Left lung (tissue), 4 donors: ENCODE measurements at regions not wholly inside any gene's neighbourhood (a gene's known extent, or its start where the extent isn't known, plus 50 kb on each side); places are given as distances from the start of the nearest gene placed in this dataset.

ENCODE experiments used
- ATAC-seq: fragments of 200-7000 bp; cut with Tn5 transposase; one replicate; pipeline ENCODE4 v1.9.1; 2020; ENCODE audit warnings: moderate library complexity
- DNase-seq, 4 donors: peaks; one replicate each; pipeline ENCODE4 v3.0.0-alpha.2; 2013 to 2020
- H3K27ac ChIP-seq, 2 donors: fragments of 200-600 bp; sonication (generic) in 1 of 2; one replicate each; pipeline versions ENCODE4 v1.5.0 to v1.8.0; 2020 to 2021
- H3K27me3 ChIP-seq, 2 donors: fragments of 200-600 bp; sonication (generic) in 1 of 2; one replicate each; pipeline versions ENCODE4 v1.5.0 to v1.8.0; 2020 to 2021
- H3K36me3 ChIP-seq, 2 donors: fragments of 200-600 bp; sonication (generic) in 1 of 2; one replicate each; pipeline versions ENCODE4 v1.5.0 to v1.8.0; 2020 to 2021
- H3K4me1 ChIP-seq, 2 donors: fragments of 200-600 bp; one replicate each; pipeline ENCODE4 v1.8.0; 2021
- H3K4me3 ChIP-seq, 2 donors: fragments of 200-600 bp; sonication (generic) in 1 of 2; one replicate each; pipeline versions ENCODE4 v1.5.0 to v1.8.0; 2020 to 2021; ENCODE audit warnings: mild to moderate bottlenecking in 1 of 2
- H3K9me3 ChIP-seq, 2 donors: fragments of 200-600 bp; sonication (generic) in 1 of 2; one replicate each; pipeline versions ENCODE4 v1.5.0 to v1.8.0; 2020 to 2021
- intact Hi-C, 2 donors: fragments of 100-400 bp; cut with DNase I; formaldehyde crosslinking; loops; one replicate each; pipeline versions ENCODE4 v1.11.2 to v1.14.2; 2022
- TF ChIP-seq, protein P1 (sequence below), 2 donors: fragments of 200-600 bp; sonication (generic) in 1 of 2; IDR thresholded peaks; one replicate each; pipeline versions ENCODE4 v1.5.0 to v1.8.0; 2021; ENCODE audit warnings: antibody characterized with exemption in 2 of 2
- donor health status: DM: no; HTN: yes; CAD: no.
- donor health status: DM: no; HTN: no; CAD: no.

- TF ChIP-seq, protein P1, sequence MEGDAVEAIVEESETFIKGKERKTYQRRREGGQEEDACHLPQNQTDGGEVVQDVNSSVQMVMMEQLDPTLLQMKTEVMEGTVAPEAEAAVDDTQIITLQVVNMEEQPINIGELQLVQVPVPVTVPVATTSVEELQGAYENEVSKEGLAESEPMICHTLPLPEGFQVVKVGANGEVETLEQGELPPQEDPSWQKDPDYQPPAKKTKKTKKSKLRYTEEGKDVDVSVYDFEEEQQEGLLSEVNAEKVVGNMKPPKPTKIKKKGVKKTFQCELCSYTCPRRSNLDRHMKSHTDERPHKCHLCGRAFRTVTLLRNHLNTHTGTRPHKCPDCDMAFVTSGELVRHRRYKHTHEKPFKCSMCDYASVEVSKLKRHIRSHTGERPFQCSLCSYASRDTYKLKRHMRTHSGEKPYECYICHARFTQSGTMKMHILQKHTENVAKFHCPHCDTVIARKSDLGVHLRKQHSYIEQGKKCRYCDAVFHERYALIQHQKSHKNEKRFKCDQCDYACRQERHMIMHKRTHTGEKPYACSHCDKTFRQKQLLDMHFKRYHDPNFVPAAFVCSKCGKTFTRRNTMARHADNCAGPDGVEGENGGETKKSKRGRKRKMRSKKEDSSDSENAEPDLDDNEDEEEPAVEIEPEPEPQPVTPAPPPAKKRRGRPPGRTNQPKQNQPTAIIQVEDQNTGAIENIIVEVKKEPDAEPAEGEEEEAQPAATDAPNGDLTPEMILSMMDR (IDR thresholded peaks at IDR 0.05) = no peak
- intact Hi-C loops = no loop called here
- no peaks in the 10 kb centered on the region for H3K36me3 ChIP-seq
- peaks cover 0 to 17% of the 10 kb centered on the region in 2 donors for H3K4me1 ChIP-seq
- peak; percentile 86 for ATAC-seq
- peak in 2 of 4 donors; percentile 57 for DNase-seq
- H3K9me3 ChIP-seq = no peaks in the 10 kb centered on the region
- peak overlapping the region; percentile 11 to 33 for H3K27ac ChIP-seq
- peaks cover 0 to 6% of the 10 kb centered on the region in 2 donors for H3K27me3 ChIP-seq
- no peak overlapping the region for H3K4me3 ChIP-seq
Observed at GRCh38 chr3:193997228-193998122, 138.5 kb upstream of the HES1 start.

GRCh38 chr3:193998123-193998448 is 137.9 kb upstream of the HES1 start:
- Histone ChIP-seq H3K9me3 (no peaks in the 10 kb centered on the region), H3K27me3 (peaks cover 0 to 12% of the 10 kb centered on the region in 2 donors), H3K4me3 (no peak overlapping the region), H3K36me3 (no peaks in the 10 kb centered on the region), H3K27ac (peak overlapping the region; percentile 33), H3K4me1 (peaks cover 0 to 24% of the 10 kb centered on the region in 2 donors)
- DNase-seq (no peak), ATAC-seq (no peak)
- intact Hi-C loops = no loop called here
- TF ChIP-seq, protein P1 (IDR thresholded peaks at IDR 0.05) = no peak

GRCh38 chr3:193998628-193999195 is 137.2 kb upstream of the HES1 start:
- Histone ChIP-seq H3K36me3 (no peaks in the 10 kb centered on the region), H3K27me3 (peaks cover 0 to 18% of the 10 kb centered on the region in 2 donors), H3K9me3 (no peaks in the 10 kb centered on the region), H3K4me1 (peaks cover 4 to 30% of the 10 kb centered on the region in 2 donors), H3K27ac (peak overlapping the region in 1 of 2 donors; percentile 33), H3K4me3 (no peak overlapping the region)
- TF ChIP-seq, protein P1 (IDR thresholded peaks at IDR 0.05) = no peak
- DNase-seq (no peak), ATAC-seq (no peak)
- intact Hi-C loops = no loop called here

DNA sequence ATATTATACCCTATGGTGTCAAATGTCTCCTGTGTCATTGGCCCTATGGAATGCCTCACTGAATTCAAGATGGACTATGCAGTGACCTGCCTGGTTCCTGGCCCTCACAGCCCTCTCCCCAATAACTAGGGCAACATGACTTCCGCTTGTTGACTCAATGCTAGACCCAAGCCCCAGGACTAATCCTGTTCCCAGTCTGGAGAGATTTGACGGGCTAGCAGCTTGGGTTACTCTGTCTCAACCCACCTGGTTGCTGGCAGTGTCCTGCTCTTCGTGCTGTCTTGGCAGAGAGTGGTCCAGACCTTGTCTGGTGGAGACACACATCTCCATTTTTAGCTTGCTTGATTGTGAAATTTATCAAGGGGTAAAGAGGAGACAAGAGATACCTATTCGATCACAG is 135.8 kb upstream of the HES1 start:
- no peaks in the 10 kb centered on the region for H3K36me3 ChIP-seq
- DNase-seq (no peak), ATAC-seq (no peak)
- no peak overlapping the region for H3K27ac ChIP-seq
- intact Hi-C loops = loop anchor here in 1 of 2 donors (10.0 kb wide), 1 partner anchor 135 kb away; the partner anchor contains the start of gene HES1
- H3K9me3 ChIP-seq = no peaks in the 10 kb centered on the region
- H3K4me3 ChIP-seq = no peak overlapping the region
- TF ChIP-seq, protein P1 (IDR thresholded peaks at IDR 0.05) = no peak
- H3K27me3 ChIP-seq = peaks cover 0 to 19% of the 10 kb centered on the region in 2 donors
- peaks cover 18 to 44% of the 10 kb centered on the region in 2 donors for H3K4me1 ChIP-seq

- H3K4me1 ChIP-seq = peaks cover 18 to 50% of the 10 kb centered on the region in 2 donors
- peaks cover 0 to 19% of the 10 kb centered on the region in 2 donors for H3K27me3 ChIP-seq
- TF ChIP-seq, protein P1 (IDR thresholded peaks at IDR 0.05) = no peak
- H3K36me3 ChIP-seq = no peaks in the 10 kb centered on the region
- intact Hi-C loops = loop anchor here in 1 of 2 donors (10.0 kb wide), 1 partner anchor 134 kb away; the partner anchor contains the start of gene HES1
- ATAC-seq (no peak), DNase-seq (no peak)
- no peak overlapping the region for H3K4me3 ChIP-seq
- H3K9me3 ChIP-seq = no peaks in the 10 kb centered on the region
- H3K27ac ChIP-seq = no peak overlapping the region
Observed at GRCh38 chr3:194000712-194001111, 135.2 kb upstream of the HES1 start.
